ENCODE measurements at regions not wholly inside any gene's neighbourhood (a gene's known extent, or its start where the extent isn't known, plus 50 kb on each side); places are given as distances from the start of the nearest gene placed in this dataset.

DNA sequence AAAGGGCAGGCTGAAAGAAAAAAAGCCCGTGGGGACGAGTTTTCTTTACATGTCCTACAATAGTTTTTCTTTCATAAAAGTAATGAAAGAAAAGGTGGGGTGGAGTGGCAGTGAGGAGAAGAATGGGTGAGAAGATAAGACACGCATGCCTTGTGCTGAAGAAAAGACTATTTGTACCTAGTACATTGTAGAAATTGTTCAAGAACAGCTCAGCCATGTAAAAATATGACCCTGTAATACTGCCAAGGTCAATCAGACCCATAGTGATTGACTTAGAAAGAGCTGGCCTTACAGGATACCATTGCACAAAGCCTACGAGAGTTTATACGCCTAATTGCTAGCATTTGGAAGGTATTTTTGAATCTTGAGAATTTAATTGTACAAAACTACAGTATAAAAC is 126.0 kb upstream of the NRIP1 start:
- in situ Hi-C loops (cut with MboI; ENCODE audit: low sequenced_read_pairs) (no loop called here), intact Hi-C loops (cut with micrococcal nuclease) (no loop called here), dilution Hi-C loops (cut with HindIII; ENCODE audit: low sequenced_read_pairs, unreplicated experiment) (no loop called here)
- no peak overlapping the region for H2AK5ac ChIP-seq (ENCODE audit: low read depth, low read length)
- H3K27me3 ChIP-seq (ENCODE audit: control insufficient read depth, insufficient read depth, low read length), result no peaks in the 10 kb centered on the region
- no TSS peak for BruUV-seq (replicated peaks)
- no peak overlapping the region for H4K5ac ChIP-seq (ENCODE audit: low read depth, low read length)
- ATAC-seq (ENCODE audit: low read depth) (no peak), DNase-seq (no peak)
- H3K18ac ChIP-seq (ENCODE audit: low read depth, low read length), result no peak overlapping the region
- H2AK9ac ChIP-seq (replicated peaks; ENCODE audit: low read depth, low read length, poor library complexity), result no peak overlapping the region
- H3K23ac ChIP-seq (ENCODE audit: low read depth, low read length), result no peak overlapping the region
- no peaks in the 10 kb centered on the region for H3K9me3 ChIP-seq (ENCODE audit: control insufficient read depth, insufficient read depth, low read length)
- H3K79me1 ChIP-seq (ENCODE audit: low read depth in 1 of 2, low read length in 2 of 2), result no peaks in the 10 kb centered on the region
- no peak overlapping the region for H3K4me3 ChIP-seq (ENCODE audit: insufficient read depth, low read depth, low read length)
- no peak overlapping the region for H4K8ac ChIP-seq (ENCODE audit: low read depth in 2 of 2, low read length in 2 of 2)
- no peak overlapping the region for H3K27ac ChIP-seq (ENCODE audit: insufficient read depth, low read length)
- H3K9ac ChIP-seq (ENCODE audit: low read depth, low read length), result no peak overlapping the region
- no peak overlapping the region for H2AFZ ChIP-seq (replicated peaks; ENCODE audit: low read length, poor library complexity)
- H2BK5ac ChIP-seq (ENCODE audit: low read depth, low read length, poor library complexity, severe bottlenecking), result no peak overlapping the region
- CTCF ChIA-PET, result no interaction called here
- H2BK15ac ChIP-seq (ENCODE audit: low read depth, low read length), result no peak overlapping the region
- no CpG with 5 or more reads among the region's 5 CpGs for WGBS, 2 experiments (ENCODE audit: extremely low coverage in 2 of 2, insufficient read length in 1 of 2)
- H2BK20ac ChIP-seq (ENCODE audit: low read depth, low read length), result no peak overlapping the region
- H3K9me1 ChIP-seq (ENCODE audit: insufficient read depth, low read length), result no peaks in the 10 kb centered on the region
- TF ChIP-seq RAD21 (IDR thresholded peaks at IDR 0.05; ENCODE audit: low read length) (no peak), RCOR1 (IDR thresholded peaks at IDR 0.05; ENCODE audit: insufficient replicate concordance, low read length) (no peak), MXI1 (IDR thresholded peaks at IDR 0.05; ENCODE audit: borderline replicate concordance, low read depth, low read length) (no peak), MAZ (IDR thresholded peaks at IDR 0.05; ENCODE audit: borderline replicate concordance, low read depth, low read length) (no peak), USF2 (IDR thresholded peaks at IDR 0.05; ENCODE audit: low read depth, low read length) (no peak), RFX5 (IDR thresholded peaks at IDR 0.05; ENCODE audit: low read depth, low read length) (no peak), CHD1 (IDR thresholded peaks at IDR 0.05; ENCODE audit: low read depth, low read length) (no peak), NFE2L2 (IDR thresholded peaks at IDR 0.05; ENCODE audit: low read depth, low read length) (no peak)
- TF ChIP-seq, protein P1, sequence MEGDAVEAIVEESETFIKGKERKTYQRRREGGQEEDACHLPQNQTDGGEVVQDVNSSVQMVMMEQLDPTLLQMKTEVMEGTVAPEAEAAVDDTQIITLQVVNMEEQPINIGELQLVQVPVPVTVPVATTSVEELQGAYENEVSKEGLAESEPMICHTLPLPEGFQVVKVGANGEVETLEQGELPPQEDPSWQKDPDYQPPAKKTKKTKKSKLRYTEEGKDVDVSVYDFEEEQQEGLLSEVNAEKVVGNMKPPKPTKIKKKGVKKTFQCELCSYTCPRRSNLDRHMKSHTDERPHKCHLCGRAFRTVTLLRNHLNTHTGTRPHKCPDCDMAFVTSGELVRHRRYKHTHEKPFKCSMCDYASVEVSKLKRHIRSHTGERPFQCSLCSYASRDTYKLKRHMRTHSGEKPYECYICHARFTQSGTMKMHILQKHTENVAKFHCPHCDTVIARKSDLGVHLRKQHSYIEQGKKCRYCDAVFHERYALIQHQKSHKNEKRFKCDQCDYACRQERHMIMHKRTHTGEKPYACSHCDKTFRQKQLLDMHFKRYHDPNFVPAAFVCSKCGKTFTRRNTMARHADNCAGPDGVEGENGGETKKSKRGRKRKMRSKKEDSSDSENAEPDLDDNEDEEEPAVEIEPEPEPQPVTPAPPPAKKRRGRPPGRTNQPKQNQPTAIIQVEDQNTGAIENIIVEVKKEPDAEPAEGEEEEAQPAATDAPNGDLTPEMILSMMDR (conservative IDR thresholded peaks at IDR 0.05; ENCODE audit: low read depth, low read length), result no peak
- H3K4ac ChIP-seq (ENCODE audit: low read depth, low read length), result no peak overlapping the region
- H2BK120ac ChIP-seq (ENCODE audit: low read depth, low read length), result no peak overlapping the region
- H3K4me1 ChIP-seq (ENCODE audit: control insufficient read depth, insufficient read depth, low read length), result no peaks in the 10 kb centered on the region
- H3K36me3 ChIP-seq (ENCODE audit: control insufficient read depth, insufficient read depth, low read length), result no peaks in the 10 kb centered on the region
- H4K20me1 ChIP-seq (ENCODE audit: insufficient read depth, low read length), result no peaks in the 10 kb centered on the region
- H3K4me2 ChIP-seq (ENCODE audit: low read depth, low read length), result no peak overlapping the region
- no peak overlapping the region for H3K56ac ChIP-seq (ENCODE audit: extremely low read depth, insufficient read depth, low read length)
- no peak overlapping the region for H3K14ac ChIP-seq (replicated peaks; ENCODE audit: low read depth, low read length)
- no peak overlapping the region for H4K91ac ChIP-seq (ENCODE audit: insufficient read depth, low read depth, low read length)
- POLR2A ChIA-PET (ENCODE audit: unreplicated experiment), result no interaction called here

Measured in IMR-90 (cell line).